NCI-H345 (cell line): ENCODE measurements at regions not wholly inside any gene's neighbourhood (a gene's known extent, or its start where the extent isn't known, plus 50 kb on each side); places are given as distances from the start of the nearest gene placed in this dataset.

Experiments
- DNase-seq: peaks from one replicate; lab custom pipeline; 2025; lab: John Stamatoyannopoulos, UW

DNA sequence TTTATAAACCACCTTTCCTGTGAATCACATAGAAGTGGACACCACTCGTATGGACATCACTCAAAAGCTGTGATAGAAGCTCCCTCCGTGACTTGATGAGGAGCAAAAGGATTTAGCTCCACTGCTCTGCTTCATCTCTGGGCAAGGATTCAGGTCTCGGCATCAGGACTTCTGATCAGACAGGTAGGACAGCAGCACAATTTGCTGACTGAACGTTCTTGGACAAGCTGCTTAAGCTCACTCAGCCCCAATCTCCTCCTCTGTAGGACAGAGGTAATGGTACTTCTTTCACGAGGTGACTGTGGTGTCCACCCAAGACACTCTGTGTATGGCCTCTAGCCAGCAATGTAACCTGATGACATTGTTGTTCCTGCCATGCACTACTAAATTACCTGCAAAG lies 122.6 kb upstream of the AJAP1 start:
- no peak for DNase-seq

DNA sequence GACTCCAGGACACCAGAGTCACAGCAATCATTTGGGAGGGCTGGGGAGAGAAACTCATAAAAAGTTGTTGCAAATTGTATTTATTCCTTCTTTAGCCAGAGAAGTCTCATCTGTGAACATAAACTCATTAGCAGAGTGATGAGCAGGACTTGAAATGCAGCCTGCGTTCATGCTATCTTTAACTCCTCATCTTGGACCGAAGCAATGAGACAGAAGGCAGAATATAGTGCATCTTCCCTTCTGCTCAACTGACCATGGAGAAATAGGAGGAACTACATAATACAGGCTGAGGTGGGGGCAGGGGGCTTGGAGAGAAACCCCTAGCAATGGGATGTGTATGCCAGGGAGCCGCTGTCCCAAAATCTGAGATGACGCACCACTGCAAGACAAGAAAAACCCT lies 121.8 kb upstream of the AJAP1 start:
- no peak for DNase-seq

- no peak for DNase-seq
Measured at GRCh38 chr1:4546911-4547310, 107.5 kb upstream of the AJAP1 start.

- no peak for DNase-seq
Measured at GRCh38 chr1:4549930-4550329, 104.5 kb upstream of the AJAP1 start.

DNA sequence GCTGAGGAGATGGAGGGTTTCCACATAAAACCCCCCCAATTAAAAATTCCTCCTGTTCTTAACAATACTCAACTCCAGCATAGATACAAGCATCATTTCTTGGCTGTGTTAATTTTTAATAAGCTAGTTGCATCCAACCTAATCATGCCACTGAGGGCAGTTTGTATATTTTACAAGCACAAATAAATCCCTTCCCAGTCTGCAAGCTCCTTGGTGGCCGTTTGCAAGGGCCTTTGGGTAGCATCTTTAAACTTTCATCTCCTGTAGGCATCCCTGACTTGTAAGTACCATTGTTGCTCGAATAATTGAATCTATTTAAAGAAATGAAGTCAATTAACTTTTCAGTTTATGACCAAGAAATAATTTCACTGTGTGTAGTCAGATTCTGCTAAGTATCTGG lies 103.5 kb upstream of the AJAP1 start:
- DNase-seq: no peak

DNA sequence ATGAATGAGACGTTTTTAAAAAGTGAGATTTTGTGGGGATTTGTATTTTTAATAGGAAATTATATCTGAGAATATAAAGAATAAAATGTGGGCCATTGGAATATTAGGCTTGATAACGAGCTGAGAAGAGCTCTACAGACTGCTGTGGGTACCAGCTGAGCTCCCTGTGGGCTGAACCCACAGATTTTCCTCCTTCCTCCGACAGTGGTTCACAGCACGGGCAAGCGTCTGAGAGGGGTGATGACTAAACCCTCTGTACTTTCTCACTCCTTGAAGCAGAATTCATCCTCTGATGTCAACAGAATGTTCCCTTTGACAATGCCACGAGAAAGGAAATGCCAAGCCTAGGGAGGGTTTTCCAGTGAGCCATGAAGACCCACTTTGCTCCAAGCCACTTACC lies 102.7 kb upstream of the AJAP1 start:
- DNase-seq: no peak

- DNase-seq: no peak
Measured at GRCh38 chr1:4553761-4554160, 100.6 kb upstream of the AJAP1 start.

GRCh38 chr1:4554271-4554865 lies 100.0 kb upstream of the AJAP1 start:
- no peak for DNase-seq

GRCh38 chr1:4557949-4558348 lies 96.5 kb upstream of the AJAP1 start:
- DNase-seq: no peak

- no peak for DNase-seq
Measured at GRCh38 chr1:4561205-4561604, 93.2 kb upstream of the AJAP1 start.

GRCh38 chr1:4562321-4562720 lies 92.1 kb upstream of the AJAP1 start:
- no peak for DNase-seq

GRCh38 chr1:4563586-4563985 lies 90.8 kb upstream of the AJAP1 start:
- DNase-seq: no peak

- no peak for DNase-seq
Measured at GRCh38 chr1:4564051-4564450, 90.4 kb upstream of the AJAP1 start.

DNA sequence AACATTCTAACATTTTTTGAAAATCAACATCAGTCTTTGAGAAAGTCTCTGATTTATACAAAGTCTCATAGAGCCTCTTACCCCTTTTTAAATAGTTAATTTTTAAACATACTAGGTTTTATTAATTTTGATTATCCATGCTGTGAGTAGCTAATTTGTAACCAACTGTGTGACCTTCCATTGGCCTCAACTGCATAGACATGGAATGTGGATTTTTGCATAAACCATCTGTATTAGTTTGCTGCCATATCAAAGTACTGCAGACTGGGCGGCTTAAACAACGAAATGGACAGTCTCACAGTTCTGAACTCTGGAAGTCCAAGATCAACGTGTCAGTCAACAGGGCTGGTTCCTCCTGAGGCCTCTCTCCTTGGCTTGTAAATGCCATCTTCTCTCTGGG lies 89.2 kb upstream of the AJAP1 start:
- DNase-seq: no peak

- DNase-seq: no peak
Measured at GRCh38 chr1:4565801-4566449, 88.5 kb upstream of the AJAP1 start.

DNA sequence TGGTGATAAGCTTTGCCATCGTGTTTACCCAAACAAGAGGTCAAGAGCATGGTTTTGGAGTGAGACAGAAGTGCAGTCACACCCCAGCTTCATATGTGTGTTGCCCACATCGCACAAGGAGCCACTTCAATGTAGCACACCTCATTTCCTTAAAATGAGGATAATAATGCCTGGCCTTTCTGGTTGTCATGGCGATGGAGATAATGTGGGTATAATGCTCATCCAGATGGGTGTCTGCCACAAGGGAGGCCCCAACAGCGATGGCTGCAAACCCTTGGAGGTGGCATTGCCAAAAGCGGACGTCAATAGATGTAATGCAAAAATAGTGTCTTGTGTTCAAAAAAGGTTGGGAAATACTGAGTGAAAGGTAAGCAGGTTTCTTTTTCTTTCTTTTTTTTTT lies 83.1 kb upstream of the AJAP1 start:
- DNase-seq: peak; percentile 81

DNA sequence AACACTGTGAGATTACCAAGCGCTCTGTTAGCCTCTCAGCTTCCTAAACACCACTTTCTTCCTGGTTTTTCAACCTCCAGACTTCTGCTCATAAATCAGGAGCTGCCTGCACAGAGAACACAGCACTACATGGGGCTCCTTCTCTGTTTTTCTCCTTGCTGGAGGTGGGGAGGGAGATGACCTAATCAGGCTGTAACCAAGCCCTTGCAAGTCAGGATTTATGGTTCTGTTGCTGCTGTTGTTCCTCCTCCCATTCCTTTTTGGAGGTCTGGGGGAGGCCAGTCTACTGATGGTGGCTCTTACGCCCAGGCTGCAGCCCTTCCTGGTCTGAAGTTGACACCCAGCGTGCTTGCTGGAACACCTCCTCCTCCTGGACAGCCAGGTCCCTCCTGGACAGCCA lies 80.9 kb upstream of the AJAP1 start:
- no peak for DNase-seq

DNA sequence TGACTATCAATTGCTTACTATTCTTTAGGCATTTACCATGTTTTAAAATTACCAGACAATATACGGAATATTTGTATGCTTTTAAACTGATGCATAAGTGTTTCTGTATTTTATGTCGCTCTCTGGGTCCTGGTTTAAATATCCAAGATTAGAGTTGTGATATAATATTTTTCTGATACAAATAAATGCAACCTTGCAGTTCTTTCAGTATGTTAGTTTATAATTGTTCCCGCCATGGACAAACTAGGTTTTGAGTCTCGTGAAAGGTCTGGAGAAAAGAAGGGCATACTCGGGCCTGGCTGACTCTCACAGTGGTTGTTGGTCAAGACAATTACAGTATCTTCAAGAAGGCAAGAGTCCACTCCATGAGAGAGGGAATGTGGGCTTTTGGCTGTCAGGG lies 72.6 kb upstream of the AJAP1 start:
- DNase-seq: no peak

- DNase-seq: no peak
Measured at GRCh38 chr1:4584449-4584848, 70.0 kb upstream of the AJAP1 start.

GRCh38 chr1:4585216-4585615 lies 69.2 kb upstream of the AJAP1 start:
- no peak for DNase-seq

- no peak for DNase-seq
Measured at GRCh38 chr1:4585705-4586104, 68.7 kb upstream of the AJAP1 start.

DNA sequence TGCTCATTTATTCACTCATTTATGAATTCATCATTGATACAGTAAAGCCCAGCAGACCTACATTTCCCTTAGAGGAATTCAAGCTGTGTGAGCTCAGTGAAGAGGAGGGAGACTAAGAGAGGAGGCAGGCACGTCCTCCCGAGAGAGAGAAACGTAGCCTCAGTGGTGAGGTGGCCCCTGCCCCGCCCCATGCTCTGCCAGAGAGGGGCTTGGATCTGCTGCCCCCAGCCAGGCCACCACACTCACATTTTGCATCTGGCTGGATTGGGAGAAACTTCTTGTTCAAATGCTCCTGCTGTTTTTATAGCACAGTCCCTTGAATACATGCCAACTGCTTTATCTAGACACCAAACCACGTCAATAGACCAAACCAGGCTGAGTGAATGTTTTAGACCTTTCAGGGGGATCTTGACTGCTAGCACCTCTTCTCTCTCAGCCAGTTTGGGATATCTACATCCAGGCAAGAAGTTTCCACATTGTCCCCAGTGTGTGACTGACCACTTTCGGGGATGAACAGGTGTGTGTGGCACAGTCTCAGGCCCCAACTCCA lies 67.7 kb upstream of the AJAP1 start:
- DNase-seq: no peak

- peak; percentile 5 for DNase-seq
Measured at GRCh38 chr1:4587721-4588120, 66.7 kb upstream of the AJAP1 start.

- DNase-seq: no peak
Measured at GRCh38 chr1:4590756-4591155, 63.7 kb upstream of the AJAP1 start.
